IgD-negative memory B cell (primary cell): ENCODE measurements at regions not wholly inside any gene's neighbourhood (a gene's known extent, or its start where the extent isn't known, plus 50 kb on each side); places are given as distances from the start of the nearest gene placed in this dataset.
A peak's percentile ranks its signal among the peaks of the same experiment; 100 is the strongest.

Experiments used
- H3K27ac Mint-ChIP-seq, 3 donors: one replicate each; pipeline ENCODE4 v1.8.0; 2020 to 2022; ENCODE audit warnings: mild to moderate bottlenecking in 3 of 3, mixed read lengths in 3 of 3, moderate library complexity in 1 of 3
- H3K27me3 Mint-ChIP-seq: one replicate; pipeline ENCODE4 v1.8.0; 2021; ENCODE audit warnings: mixed read lengths
- H3K36me3 Mint-ChIP-seq: one replicate; pipeline ENCODE4 v1.8.0; 2020; ENCODE audit warnings: mild to moderate bottlenecking, mixed read lengths
- H3K4me1 Mint-ChIP-seq, 3 donors: one replicate each; pipeline ENCODE4 v1.8.0; 2020 to 2022; ENCODE audit warnings: mixed read lengths in 3 of 3, mild to moderate bottlenecking in 1 of 3
- H3K4me3 Mint-ChIP-seq, 4 donors: one replicate each; pipeline ENCODE4 v1.8.0; 2020 to 2022; ENCODE audit warnings: mild to moderate bottlenecking in 4 of 4, mixed read lengths in 4 of 4, moderate library complexity in 3 of 4
- H3K9me3 Mint-ChIP-seq, 3 donors: one replicate each; pipeline ENCODE4 v1.8.0; 2020 to 2021; ENCODE audit warnings: mixed read lengths in 3 of 3, mild to moderate bottlenecking in 1 of 3

DNA sequence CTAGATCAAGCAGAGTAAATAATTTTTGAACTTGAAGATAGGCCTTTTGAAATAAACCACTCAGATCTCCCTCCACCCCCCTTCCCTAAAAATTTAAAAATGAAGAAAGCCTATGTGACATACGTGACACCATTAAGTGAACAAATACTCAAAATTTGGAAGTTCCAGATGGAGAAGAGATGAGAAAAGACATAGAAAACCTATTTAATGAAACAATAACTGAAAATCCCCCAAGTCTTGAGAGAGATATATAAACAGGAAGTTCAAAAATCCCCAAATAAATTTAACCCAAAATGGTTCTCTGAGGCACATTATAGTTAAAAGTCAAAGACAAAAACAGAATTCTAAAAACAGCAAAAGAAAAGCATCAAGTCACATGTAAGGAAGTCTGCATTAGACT, 428.6 kb downstream of the PSAT1 start:
- peaks cover 6% of the 10 kb centered on the region for H3K36me3 Mint-ChIP-seq
- peaks cover 13 to 20% (median 17%) of the 10 kb centered on the region in 3 donors for H3K4me1 Mint-ChIP-seq
- peak overlapping the region in 3 of 4 donors; percentile 44 to 76 (median 70) for H3K4me3 Mint-ChIP-seq
- no peaks in the 10 kb centered on the region for H3K27me3 Mint-ChIP-seq
- H3K27ac Mint-ChIP-seq = peak overlapping the region in 1 of 3 donors; percentile 17
- H3K9me3 Mint-ChIP-seq = peaks cover 12 to 37% (median 19%) of the 10 kb centered on the region in 3 donors

GRCh38 chr9:78745331-78745730, 448.4 kb downstream of the PSAT1 start:
- Mint-ChIP-seq H3K4me3 (no peak overlapping the region), H3K4me1 (no peaks in the 10 kb centered on the region), H3K27me3 (no peaks in the 10 kb centered on the region), H3K27ac (peak overlapping the region in 1 of 3 donors; percentile 29), H3K9me3 (peaks cover 0 to 4% (median 2%) of the 10 kb centered on the region in 3 donors), H3K36me3 (peaks cover 2% of the 10 kb centered on the region)

GRCh38 chr9:78746010-78746409, 449.1 kb downstream of the PSAT1 start:
- Mint-ChIP-seq H3K4me1 (no peaks in the 10 kb centered on the region), H3K4me3 (no peak overlapping the region), H3K36me3 (peaks cover 2% of the 10 kb centered on the region), H3K27ac (no peak overlapping the region), H3K9me3 (peaks cover 4 to 5% (median 4%) of the 10 kb centered on the region in 3 donors), H3K27me3 (no peaks in the 10 kb centered on the region)

GRCh38 chr9:78753039-78753438, 456.1 kb downstream of the PSAT1 start:
- Mint-ChIP-seq H3K4me3 (no peak overlapping the region), H3K4me1 (peaks cover 6 to 14% (median 7%) of the 10 kb centered on the region in 3 donors), H3K27ac (peak overlapping the region in 1 of 3 donors; percentile 51), H3K36me3 (peaks cover 2% of the 10 kb centered on the region), H3K27me3 (no peaks in the 10 kb centered on the region), H3K9me3 (peaks cover 4 to 8% (median 5%) of the 10 kb centered on the region in 3 donors)

DNA sequence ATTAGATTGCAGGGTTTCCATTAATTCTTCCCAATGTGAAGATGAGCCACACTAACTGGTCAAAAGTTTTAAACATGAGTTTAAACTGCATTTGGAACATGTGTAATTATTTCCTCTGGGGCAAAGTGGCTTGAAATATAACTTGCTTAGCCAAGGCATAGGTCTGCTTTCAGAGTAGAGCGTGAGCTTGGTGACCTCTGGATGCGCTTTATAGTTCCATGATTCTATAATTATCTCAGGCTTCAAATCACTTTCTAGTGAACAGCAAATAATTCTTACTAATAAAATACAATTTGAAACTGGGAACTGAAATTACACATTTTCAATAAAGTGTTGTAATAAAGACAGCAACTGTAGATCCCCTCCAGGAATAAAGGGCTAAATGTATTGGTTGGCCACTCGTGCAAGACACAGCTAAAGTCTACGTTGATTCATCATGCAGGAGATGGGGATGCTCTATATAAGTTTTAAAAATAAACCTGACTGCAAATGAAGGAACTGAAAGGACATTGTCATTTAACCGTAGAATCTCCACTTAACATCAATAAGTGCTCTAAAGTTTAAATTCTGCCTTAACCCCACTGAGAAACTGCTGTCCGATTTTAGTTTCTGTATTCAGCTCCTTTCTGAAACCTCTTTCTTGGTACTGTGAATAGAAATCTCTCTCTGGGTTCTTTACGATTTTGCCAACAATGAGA, 460.0 kb downstream of the PSAT1 start:
- Mint-ChIP-seq H3K27me3 (no peaks in the 10 kb centered on the region), H3K4me3 (peak overlapping the region in 2 of 4 donors; percentile 51 to 88), H3K36me3 (no peaks in the 10 kb centered on the region), H3K4me1 (peaks cover 7 to 16% (median 7%) of the 10 kb centered on the region in 3 donors), H3K27ac (no peak overlapping the region), H3K9me3 (peaks cover 0 to 3% (median 1%) of the 10 kb centered on the region in 3 donors)

- no peaks in the 10 kb centered on the region for H3K27me3 Mint-ChIP-seq
- H3K36me3 Mint-ChIP-seq = no peaks in the 10 kb centered on the region
- H3K4me1 Mint-ChIP-seq = no peaks in the 10 kb centered on the region
- H3K4me3 Mint-ChIP-seq = no peak overlapping the region
- no peak overlapping the region for H3K27ac Mint-ChIP-seq
- H3K9me3 Mint-ChIP-seq = peaks cover 0 to 4% (median 1%) of the 10 kb centered on the region in 3 donors
These were observed 466.5 kb downstream of the PSAT1 start for GRCh38 chr9:78763424-78763823.

- Mint-ChIP-seq H3K4me1 (peaks cover 7 to 8% (median 7%) of the 10 kb centered on the region in 3 donors), H3K27ac (no peak overlapping the region), H3K27me3 (no peaks in the 10 kb centered on the region), H3K36me3 (no peaks in the 10 kb centered on the region), H3K4me3 (no peak overlapping the region), H3K9me3 (peaks cover 0 to 4% (median 0%) of the 10 kb centered on the region in 3 donors)
These were observed 468.9 kb downstream of the PSAT1 start for GRCh38 chr9:78765861-78766260.

- H3K36me3 Mint-ChIP-seq = no peaks in the 10 kb centered on the region
- no peak overlapping the region for H3K4me3 Mint-ChIP-seq
- H3K9me3 Mint-ChIP-seq = peaks cover 0 to 4% (median 0%) of the 10 kb centered on the region in 3 donors
- H3K27me3 Mint-ChIP-seq = no peaks in the 10 kb centered on the region
- no peak overlapping the region for H3K27ac Mint-ChIP-seq
- peaks cover 7 to 8% (median 7%) of the 10 kb centered on the region in 3 donors for H3K4me1 Mint-ChIP-seq
These were observed 470.6 kb downstream of the PSAT1 start for GRCh38 chr9:78767490-78767889.

DNA sequence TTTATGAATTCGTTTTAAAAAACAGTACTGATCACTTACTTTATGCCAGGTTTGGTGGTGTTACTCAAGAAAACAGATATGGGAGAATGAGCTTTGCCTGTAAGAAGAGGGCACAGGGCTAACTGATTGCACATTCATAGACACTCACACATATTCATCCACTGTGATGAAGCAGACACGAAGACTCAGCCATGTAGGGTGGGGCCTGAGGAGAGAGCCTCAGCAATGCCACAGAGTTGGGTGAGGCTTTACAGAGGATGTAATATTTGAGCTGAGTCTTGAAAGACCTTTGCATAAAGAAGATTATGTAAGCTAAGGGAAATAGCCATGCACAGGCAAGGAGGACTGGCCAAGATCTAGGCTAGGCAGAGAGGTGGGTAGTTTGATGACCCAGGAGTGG, 472.8 kb downstream of the PSAT1 start:
- H3K27me3 Mint-ChIP-seq = no peaks in the 10 kb centered on the region
- peaks cover 0 to 4% (median 0%) of the 10 kb centered on the region in 3 donors for H3K9me3 Mint-ChIP-seq
- peak overlapping the region in 1 of 4 donors; percentile 29 for H3K4me3 Mint-ChIP-seq
- H3K27ac Mint-ChIP-seq = no peak overlapping the region
- H3K36me3 Mint-ChIP-seq = no peaks in the 10 kb centered on the region
- H3K4me1 Mint-ChIP-seq = peaks cover 7 to 8% (median 7%) of the 10 kb centered on the region in 3 donors

- peaks cover 4% of the 10 kb centered on the region for H3K36me3 Mint-ChIP-seq
- peaks cover 11 to 20% (median 19%) of the 10 kb centered on the region in 3 donors for H3K4me1 Mint-ChIP-seq
- no peak overlapping the region for H3K27ac Mint-ChIP-seq
- H3K27me3 Mint-ChIP-seq = peaks cover 2% of the 10 kb centered on the region
- H3K9me3 Mint-ChIP-seq = no peaks in the 10 kb centered on the region
- H3K4me3 Mint-ChIP-seq = no peak overlapping the region
These were observed 478.3 kb downstream of the PSAT1 start for GRCh38 chr9:78775211-78775610.

DNA sequence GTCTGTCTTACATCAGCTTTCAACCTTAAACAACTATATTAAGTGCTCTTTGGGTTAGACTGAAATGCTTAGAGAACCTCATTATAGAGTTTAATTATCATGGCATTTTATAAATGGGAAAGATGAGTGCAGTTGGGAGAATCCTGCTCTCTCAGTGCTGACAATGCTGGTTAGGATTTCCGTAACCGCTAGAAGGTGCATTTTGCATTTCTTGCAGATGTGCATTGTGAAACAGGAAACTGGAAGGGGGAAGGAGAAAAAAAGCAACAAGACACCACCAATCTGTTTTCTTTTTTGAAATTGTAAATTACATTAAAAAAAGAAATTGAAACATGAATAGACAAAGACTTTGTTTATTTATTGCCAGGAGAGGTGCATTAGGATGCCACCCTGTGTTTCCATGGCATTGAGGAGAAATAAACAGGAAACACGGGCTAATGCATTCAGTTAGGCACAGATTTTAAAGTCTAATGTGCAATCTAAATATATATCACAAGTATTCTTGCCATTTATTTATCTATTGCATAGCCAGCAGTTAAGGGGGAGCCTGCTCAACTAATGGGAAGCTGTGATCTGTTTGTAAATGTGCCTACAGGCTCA, 478.9 kb downstream of the PSAT1 start:
- Mint-ChIP-seq H3K27me3 (peaks cover 2% of the 10 kb centered on the region), H3K4me1 (peaks cover 11 to 20% (median 19%) of the 10 kb centered on the region in 3 donors), H3K27ac (no peak overlapping the region), H3K4me3 (peak overlapping the region in 2 of 4 donors; percentile 71 to 76), H3K9me3 (no peaks in the 10 kb centered on the region), H3K36me3 (peaks cover 4% of the 10 kb centered on the region)

DNA sequence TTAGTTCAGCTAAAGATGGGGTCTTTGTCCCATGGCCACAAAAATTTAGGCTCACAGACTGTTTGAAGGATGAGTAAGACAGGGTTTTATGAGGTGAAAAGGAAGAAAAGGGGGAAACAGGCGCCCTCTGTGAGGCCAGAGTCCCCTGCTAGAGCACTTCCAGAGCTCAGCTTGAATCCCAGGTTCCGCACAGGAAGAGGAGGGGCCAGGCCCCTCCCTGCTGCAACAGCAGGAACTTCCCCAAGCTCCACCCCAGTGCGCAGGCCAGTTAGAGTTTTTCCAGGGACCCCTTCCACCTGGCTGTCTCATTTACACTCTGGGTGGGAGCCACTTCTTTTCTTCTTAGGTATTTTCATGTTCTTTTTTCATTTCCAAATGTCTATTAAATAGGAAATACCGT, 480.8 kb downstream of the PSAT1 start:
- peaks cover 2% of the 10 kb centered on the region for H3K27me3 Mint-ChIP-seq
- no peak overlapping the region for H3K27ac Mint-ChIP-seq
- no peaks in the 10 kb centered on the region for H3K9me3 Mint-ChIP-seq
- peaks cover 4% of the 10 kb centered on the region for H3K36me3 Mint-ChIP-seq
- no peak overlapping the region for H3K4me3 Mint-ChIP-seq
- peaks cover 11 to 20% (median 19%) of the 10 kb centered on the region in 3 donors for H3K4me1 Mint-ChIP-seq

- H3K4me3 Mint-ChIP-seq = no peak overlapping the region
- peaks cover 2% of the 10 kb centered on the region for H3K27me3 Mint-ChIP-seq
- H3K27ac Mint-ChIP-seq = no peak overlapping the region
- peaks cover 11 to 20% (median 19%) of the 10 kb centered on the region in 3 donors for H3K4me1 Mint-ChIP-seq
- peaks cover 4% of the 10 kb centered on the region for H3K36me3 Mint-ChIP-seq
- no peaks in the 10 kb centered on the region for H3K9me3 Mint-ChIP-seq
These were observed 481.4 kb downstream of the PSAT1 start for GRCh38 chr9:78778318-78778717.

- peaks cover 11 to 20% (median 19%) of the 10 kb centered on the region in 3 donors for H3K4me1 Mint-ChIP-seq
- H3K36me3 Mint-ChIP-seq = peaks cover 4% of the 10 kb centered on the region
- H3K27ac Mint-ChIP-seq = no peak overlapping the region
These were observed 482.0 kb downstream of the PSAT1 start for GRCh38 chr9:78778861-78779374.

DNA sequence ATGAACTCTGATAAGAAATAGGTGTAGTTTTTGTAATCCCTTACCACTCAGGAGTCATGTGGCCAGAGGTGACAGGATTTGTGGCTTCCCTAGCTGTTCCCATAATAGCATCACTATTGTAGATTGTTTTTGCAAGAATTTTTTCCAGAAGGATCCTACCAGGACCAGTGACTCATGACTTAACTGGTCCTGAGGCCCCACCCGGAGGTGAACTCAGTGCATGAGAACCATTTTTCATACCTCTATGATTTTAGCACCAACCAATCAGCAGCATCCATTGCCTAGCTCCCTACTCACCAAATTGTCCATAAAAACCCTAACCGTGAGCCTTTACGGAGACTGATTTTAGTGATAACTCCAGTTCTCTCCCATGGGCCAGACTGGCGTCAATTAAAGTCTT, 484.8 kb downstream of the PSAT1 start:
- Mint-ChIP-seq H3K27me3 (no peaks in the 10 kb centered on the region), H3K9me3 (no peaks in the 10 kb centered on the region), H3K4me3 (no peak overlapping the region), H3K4me1 (peaks cover 4 to 11% (median 8%) of the 10 kb centered on the region in 3 donors), H3K36me3 (peaks cover 4% of the 10 kb centered on the region), H3K27ac (no peak overlapping the region)

More at GRCh38 chr9:78778861-78779374, 482.0 kb downstream of the PSAT1 start:
- H3K9me3 Mint-ChIP-seq = no peaks in the 10 kb centered on the region
- no peak overlapping the region for H3K4me3 Mint-ChIP-seq
- H3K27me3 Mint-ChIP-seq = peaks cover 2% of the 10 kb centered on the region
